ENCODE measurements at regions not wholly inside any gene's neighbourhood (a gene's known extent, or its start where the extent isn't known, plus 50 kb on each side); places are given as distances from the start of the nearest gene placed in this dataset.

DNA sequence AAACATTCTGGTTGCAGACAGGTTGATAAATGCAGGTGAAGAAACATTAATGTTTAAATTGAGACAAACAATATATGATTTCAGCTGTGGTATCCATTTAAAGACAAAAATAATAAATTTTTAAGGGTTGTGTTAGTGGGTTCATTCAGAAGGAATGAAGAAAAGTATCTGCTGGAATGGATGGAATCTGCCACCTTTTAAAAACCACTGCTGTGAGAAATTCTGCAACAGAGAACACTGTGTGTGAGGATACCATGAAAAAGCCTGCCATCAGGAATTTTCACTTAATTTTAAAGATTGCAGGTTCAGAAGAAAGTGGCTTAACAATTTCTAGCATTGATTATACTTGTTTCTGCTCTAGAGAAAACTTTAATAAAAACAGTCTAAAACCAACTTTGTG is 184.6 kb upstream of the SOX5 start:
- TF ChIP-seq, protein P1, sequence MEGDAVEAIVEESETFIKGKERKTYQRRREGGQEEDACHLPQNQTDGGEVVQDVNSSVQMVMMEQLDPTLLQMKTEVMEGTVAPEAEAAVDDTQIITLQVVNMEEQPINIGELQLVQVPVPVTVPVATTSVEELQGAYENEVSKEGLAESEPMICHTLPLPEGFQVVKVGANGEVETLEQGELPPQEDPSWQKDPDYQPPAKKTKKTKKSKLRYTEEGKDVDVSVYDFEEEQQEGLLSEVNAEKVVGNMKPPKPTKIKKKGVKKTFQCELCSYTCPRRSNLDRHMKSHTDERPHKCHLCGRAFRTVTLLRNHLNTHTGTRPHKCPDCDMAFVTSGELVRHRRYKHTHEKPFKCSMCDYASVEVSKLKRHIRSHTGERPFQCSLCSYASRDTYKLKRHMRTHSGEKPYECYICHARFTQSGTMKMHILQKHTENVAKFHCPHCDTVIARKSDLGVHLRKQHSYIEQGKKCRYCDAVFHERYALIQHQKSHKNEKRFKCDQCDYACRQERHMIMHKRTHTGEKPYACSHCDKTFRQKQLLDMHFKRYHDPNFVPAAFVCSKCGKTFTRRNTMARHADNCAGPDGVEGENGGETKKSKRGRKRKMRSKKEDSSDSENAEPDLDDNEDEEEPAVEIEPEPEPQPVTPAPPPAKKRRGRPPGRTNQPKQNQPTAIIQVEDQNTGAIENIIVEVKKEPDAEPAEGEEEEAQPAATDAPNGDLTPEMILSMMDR (IDR thresholded peaks at IDR 0.05; ENCODE audit: low read depth, low read length): no peak
- no peak for TF ChIP-seq EZH2phosphoT487 (IDR thresholded peaks at IDR 0.05; ENCODE audit: low read depth)

Data from OCI-LY3 (cell line).